Testis (tissue), 2 donors: ENCODE measurements at regions not wholly inside any gene's neighbourhood (a gene's known extent, or its start where the extent isn't known, plus 50 kb on each side); places are given as distances from the start of the nearest gene placed in this dataset.
"Not testable (repeated sequence)": the region's sequence is repeated elsewhere in the genome, so short reads cannot be mapped to it uniquely, and the experiment has no call there.

Source experiments
- DNase-seq: peaks from one replicate; pipeline ENCODE4 v3.0.0-alpha.2; 2019
- H3K27ac ChIP-seq, 2 donors: fragments of 200-600 bp; sonication (generic); one replicate each; pipeline ENCODE4 v1.5.1; 2019
- H3K27me3 ChIP-seq: fragments of 200-600 bp; sonication (generic); one replicate; pipeline ENCODE4 v1.5.1; 2019
- H3K36me3 ChIP-seq: fragments of 200-600 bp; sonication (generic); one replicate; pipeline ENCODE4 v1.5.1; 2017; ENCODE audit warnings: low read depth; ENCODE audit errors: missing control alignments
- H3K4me1 ChIP-seq: fragments of 200-600 bp; sonication (generic); one replicate; pipeline ENCODE4 v1.5.1; 2019
- H3K4me3 ChIP-seq, 2 donors: fragments of 200-600 bp; sonication (generic); one replicate each; pipeline ENCODE4 v1.5.1; 2017 to 2019
- H3K9me3 ChIP-seq: fragments of 200-600 bp; sonication (generic); one replicate; pipeline ENCODE4 v1.5.1; 2017
- WGBS, 2 donors: methylation state at CpG; one replicate each; pipeline ENCODE4 v1.1.5; 2018; 5-methylcytosine and 5-hydroxymethylcytosine counted together
- intact Hi-C: fragments of 100-400 bp; cut with DNase I; formaldehyde crosslinking; loops from one replicate; pipeline ENCODE4 v1.15.1; 2023; ENCODE audit warnings: low total_unique reads

DNA sequence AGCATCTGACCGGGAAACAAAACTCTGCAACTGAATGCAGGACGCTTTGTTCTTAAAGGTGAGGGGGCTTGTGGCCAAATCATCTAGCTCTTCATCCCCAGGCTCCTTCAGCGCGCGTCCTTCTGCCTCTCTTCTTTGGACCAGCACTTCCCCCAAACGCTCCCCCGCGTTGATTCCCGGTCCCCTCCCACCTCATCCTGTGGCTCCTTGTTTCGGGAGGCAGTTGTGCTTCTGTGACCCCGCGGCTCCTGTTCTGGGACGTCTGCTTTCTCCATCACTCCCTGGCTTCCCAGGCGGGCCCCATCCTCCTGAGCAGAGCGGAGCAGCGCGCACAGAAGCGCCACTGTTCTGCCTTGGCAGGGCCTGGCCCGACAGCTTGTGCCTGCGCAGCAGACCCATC, 109.7 kb upstream of the ZNG1E start:
- H3K36me3 ChIP-seq, H3K27ac ChIP-seq, H3K4me3 ChIP-seq, H3K4me1 ChIP-seq, H3K9me3 ChIP-seq, H3K27me3 ChIP-seq, DNase-seq, intact Hi-C loops: not testable (repeated sequence)
- 33 to 43% methylated on average over 15 to 18 of the region's 20 CpGs for WGBS, 2 donors

DNA sequence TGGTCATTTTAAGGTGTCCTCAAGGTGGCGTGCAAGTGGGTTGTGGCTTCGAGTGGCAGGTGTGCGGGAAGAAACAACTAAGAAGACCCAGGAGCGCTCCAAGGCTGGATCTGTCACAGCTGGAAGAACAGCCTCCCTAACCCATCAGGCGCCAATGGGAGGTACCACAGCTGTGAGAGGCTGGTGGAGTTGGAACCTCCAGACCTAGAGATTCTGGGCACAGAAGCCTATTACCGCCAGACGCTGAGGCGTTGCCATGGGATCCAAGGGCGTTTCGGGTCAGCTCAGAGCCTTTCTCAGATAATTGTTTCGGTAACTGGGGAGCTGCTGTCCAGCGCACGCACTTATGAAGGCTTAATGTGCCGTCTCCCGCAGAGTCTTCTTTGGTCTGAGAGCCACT, 156.7 kb upstream of the ZNG1E start:
- H3K4me1 ChIP-seq, intact Hi-C loops, H3K9me3 ChIP-seq, H3K4me3 ChIP-seq, H3K36me3 ChIP-seq, DNase-seq, H3K27ac ChIP-seq, H3K27me3 ChIP-seq: not testable (repeated sequence)
- WGBS, 2 donors = 41 to 58% methylated on average over 6 to 7 of the region's 15 CpGs

DNA sequence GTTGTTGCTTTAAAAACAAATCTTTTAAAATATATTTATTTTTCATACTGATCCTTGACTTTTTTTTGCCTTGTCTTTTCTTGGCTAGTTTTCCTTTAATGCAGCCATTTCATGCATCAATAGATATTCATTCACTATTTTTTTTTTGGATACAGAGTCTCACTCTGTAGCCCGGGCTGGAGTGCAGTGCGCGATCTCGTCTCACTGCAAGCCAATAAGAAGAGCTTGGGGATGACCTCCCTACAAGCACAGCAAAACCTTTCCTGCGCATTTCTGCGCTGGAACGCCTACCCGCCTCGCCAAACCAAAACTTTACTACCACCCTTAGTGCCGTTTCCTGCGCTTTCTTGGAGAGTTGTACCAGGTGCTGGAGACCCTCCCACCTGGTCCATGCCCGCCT, 161.3 kb upstream of the ZNG1E start:
- DNase-seq = peak; percentile 41
- H3K27me3 ChIP-seq, intact Hi-C loops, H3K27ac ChIP-seq, H3K4me1 ChIP-seq, H3K36me3 ChIP-seq, H3K9me3 ChIP-seq, H3K4me3 ChIP-seq: not testable (repeated sequence)
- 53 to 78% methylated on average over 12 of the region's 12 CpGs for WGBS, 2 donors

DNA sequence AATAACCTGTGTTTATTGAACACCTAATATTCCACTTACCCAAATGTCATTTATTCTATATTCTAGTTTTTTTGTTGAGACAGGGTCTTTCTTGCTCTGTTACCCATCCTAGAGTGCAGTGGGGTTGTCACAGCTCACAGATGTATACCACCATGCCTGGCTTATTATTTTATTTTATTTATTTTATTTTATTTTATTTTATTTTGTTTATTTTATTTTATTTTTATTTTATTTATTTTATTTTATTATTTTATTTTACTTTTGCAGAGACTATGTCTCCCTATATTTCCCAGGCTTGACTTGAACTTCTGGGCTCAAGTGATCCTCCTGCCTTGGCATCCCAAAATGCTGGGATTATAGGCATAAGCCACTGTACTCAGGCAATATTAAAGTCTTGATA, 167.8 kb upstream of the ZNG1E start:
- H3K4me1 ChIP-seq, H3K4me3 ChIP-seq, DNase-seq, H3K9me3 ChIP-seq, H3K27me3 ChIP-seq, H3K27ac ChIP-seq, intact Hi-C loops, H3K36me3 ChIP-seq: not testable (repeated sequence)

DNA sequence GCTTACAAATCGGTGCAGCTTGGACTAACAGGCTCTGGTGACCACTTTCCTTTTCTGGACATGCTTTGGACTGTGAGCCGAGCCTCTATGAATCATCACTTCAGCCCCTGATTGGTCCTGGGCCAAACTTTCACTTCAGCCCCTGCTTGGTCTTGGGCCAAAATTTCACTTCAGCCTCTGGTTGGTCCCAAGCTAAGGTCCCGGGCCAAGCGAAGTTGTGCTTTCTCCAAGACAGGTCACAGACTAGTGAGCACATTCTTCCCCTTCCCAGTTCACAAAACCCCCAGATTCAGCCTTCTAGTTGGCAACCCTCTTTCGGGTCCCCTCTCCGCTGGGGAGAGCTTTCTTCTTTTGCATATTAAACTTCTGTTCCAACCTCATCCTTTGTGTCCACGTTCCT, 171.0 kb upstream of the ZNG1E start:
- intact Hi-C loops = not testable (repeated sequence)

DNA sequence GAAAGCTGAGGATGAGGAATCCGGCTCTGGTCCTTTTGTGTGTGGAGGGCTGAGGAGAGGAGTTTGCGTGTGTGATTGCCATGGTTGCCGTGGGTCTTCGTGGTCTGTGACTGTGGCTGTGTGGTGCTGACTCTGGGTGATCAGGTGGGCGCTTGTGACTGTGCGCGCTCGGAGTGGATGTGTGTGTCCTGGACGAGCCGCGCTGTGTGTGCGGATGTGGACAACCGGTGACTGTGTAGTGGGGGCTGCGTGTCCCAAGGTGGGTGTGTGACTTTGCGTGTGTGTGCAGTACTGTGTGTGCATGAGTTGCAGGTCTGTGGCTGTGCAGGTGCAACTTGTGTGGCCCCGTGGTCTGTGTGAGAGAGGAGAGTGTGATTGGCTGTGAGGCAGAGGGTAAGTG, 172.0 kb upstream of the ZNG1E start:
- intact Hi-C loops = not testable (repeated sequence)
- 72 to 85% methylated on average over 6 to 13 of the region's 16 CpGs for WGBS, 2 donors

More for the DNA sequence above, 171.0 kb upstream of the ZNG1E start:
- WGBS, 2 donors = 64 to 68% methylated on average over 4 to 5 of the region's 7 CpGs
- H3K27me3 ChIP-seq, H3K4me1 ChIP-seq, DNase-seq, H3K4me3 ChIP-seq, H3K36me3 ChIP-seq, H3K9me3 ChIP-seq, H3K27ac ChIP-seq: not testable (repeated sequence)

DNA sequence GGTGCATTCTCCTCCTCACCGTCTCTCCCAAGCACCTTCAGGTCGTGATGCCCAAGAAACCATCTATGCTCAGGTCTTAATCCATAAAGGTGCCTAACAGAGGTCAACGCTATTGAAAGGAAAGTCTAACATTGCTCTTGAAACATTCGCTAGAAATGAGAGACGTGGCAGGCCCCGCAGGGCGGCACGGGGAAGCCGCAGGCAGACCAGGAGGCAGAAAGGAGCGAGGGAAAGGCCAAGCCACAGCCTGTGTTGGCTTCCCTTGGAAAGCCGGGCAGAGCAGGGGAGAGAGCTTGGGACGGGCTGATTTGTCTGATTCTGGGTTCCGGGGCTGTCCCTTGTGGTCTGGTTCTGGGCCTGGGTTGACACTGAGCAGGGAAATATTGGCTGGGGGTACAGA, 192.8 kb upstream of the ZNG1E start:
- H3K27ac ChIP-seq = not testable (repeated sequence)

More for the DNA sequence above, 172.0 kb upstream of the ZNG1E start:
- not testable (repeated sequence) for H3K9me3 ChIP-seq, H3K4me3 ChIP-seq, DNase-seq, H3K36me3 ChIP-seq, H3K4me1 ChIP-seq, H3K27me3 ChIP-seq, H3K27ac ChIP-seq

DNA sequence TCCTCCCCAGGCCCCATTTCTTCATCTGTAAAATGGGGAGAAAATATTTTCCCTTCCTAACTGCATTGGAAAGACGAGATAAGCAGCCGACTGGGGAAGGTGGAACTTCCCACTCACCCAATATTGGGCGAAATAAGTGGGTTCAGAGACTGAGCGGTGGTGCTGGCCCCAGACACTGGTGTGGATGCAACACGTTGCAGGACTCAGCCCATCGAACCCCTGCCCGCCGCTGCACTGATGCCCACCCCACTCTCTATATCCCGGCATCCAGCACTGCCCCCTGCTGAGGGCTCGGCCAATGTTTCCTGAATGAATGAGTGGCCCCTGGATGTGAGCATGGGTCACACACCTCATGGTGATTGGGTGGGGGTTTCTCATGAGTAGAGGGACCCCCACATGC, 194.4 kb upstream of the ZNG1E start:
- H3K27me3 ChIP-seq, intact Hi-C loops, H3K4me1 ChIP-seq, H3K36me3 ChIP-seq, H3K27ac ChIP-seq, H3K4me3 ChIP-seq, H3K9me3 ChIP-seq, DNase-seq: not testable (repeated sequence)
- 80 to 86% methylated on average over 1 to 10 of the region's 10 CpGs for WGBS, 2 donors

More for the DNA sequence above, 192.8 kb upstream of the ZNG1E start:
- H3K4me1 ChIP-seq, DNase-seq, H3K4me3 ChIP-seq, H3K9me3 ChIP-seq, H3K36me3 ChIP-seq, H3K27me3 ChIP-seq, intact Hi-C loops: not testable (repeated sequence)
- 88 to 93% methylated on average over 13 of the region's 13 CpGs for WGBS, 2 donors

DNA sequence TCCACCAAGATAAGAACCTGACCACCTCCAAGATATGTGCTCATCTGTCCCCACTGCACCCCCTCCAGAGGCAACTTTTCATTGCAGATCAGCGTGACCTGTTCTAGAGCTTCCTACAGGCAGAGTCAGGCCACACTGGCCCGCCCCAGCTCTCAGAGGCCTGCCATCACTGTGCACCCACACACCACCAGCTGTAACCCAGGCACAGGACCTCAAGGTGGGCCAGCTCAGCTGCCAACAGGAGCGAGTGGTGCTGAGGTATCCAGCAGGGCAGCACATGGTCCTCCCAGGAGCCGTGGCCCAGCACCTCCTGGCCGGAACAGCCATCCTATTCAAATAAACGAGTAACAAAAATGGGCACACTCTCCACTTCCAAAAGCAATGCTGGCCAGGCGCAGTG, 189.9 kb upstream of the FOXD4L5 start:
- H3K27ac ChIP-seq, H3K4me1 ChIP-seq, H3K36me3 ChIP-seq, H3K4me3 ChIP-seq, H3K9me3 ChIP-seq, H3K27me3 ChIP-seq, DNase-seq, intact Hi-C loops: not testable (repeated sequence)
- 83% methylated on average over 6 of the region's 7 CpGs; no CpG with 5 or more reads in 1 of the 2 donors for WGBS, 2 donors

DNA sequence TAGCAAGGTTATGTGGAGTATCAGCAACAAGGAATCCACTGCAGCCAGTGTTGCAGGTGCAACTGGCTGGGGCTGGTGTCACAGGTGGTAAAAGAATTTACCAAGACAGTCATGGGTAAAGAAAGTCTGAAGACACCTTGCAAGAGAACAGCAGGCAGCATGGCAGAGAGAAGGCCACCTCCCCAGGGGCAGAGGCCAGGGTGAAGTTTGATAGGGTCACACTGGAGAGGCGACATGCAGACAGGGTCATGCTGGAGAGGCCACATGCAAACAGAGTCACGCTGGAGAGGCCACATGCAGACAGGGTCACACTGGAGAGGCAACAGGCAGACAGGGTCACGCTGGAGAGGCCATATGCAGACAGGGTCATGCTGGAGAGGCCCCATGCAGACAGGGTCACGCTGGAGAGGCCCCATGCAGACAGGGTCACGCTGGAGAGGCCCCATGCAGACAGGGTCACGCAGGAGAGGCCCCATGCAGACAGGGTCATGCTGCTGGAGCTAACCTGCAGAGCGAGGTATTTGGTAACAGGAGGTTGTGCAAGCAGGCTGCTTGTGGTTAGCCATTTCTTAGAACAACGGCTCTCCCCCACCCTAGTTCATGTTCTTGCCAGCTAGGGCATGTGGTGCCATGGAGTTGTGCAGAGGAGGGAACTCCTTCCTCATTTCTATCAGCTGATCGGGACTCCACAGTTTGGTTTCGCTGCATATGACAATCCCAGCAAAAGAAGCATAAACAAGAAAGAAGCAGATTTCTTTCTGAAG, 188.2 kb upstream of the FOXD4L5 start:
- intact Hi-C loops, DNase-seq, H3K27ac ChIP-seq, H3K27me3 ChIP-seq, H3K36me3 ChIP-seq, H3K9me3 ChIP-seq, H3K4me1 ChIP-seq, H3K4me3 ChIP-seq: not testable (repeated sequence)
- WGBS, 2 donors = 59 to 78% methylated on average over 9 to 10 of the region's 10 CpGs

DNA sequence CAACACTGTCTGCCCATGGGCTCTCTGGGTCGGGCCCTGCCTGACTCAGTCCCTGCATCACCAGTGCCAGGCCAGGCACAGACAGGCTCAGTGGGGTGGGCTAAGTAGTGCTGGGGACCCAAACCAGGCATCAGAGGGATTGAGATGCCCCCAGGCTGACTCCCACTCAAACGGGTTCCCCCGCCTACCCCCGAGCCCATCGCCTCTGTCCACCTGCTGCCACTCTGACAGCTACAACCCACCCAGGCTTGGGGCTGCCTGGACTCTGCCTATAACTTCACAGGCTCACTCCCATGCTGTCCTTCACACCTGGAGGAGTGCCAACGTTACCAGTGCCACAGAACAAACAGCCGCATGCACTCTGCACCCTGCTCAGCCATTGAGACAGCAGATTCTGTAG, 186.1 kb upstream of the FOXD4L5 start:
- H3K36me3 ChIP-seq, intact Hi-C loops, H3K4me3 ChIP-seq, H3K9me3 ChIP-seq, DNase-seq, H3K4me1 ChIP-seq, H3K27ac ChIP-seq, H3K27me3 ChIP-seq: not testable (repeated sequence)
- 78 to 82% methylated on average over 6 of the region's 7 CpGs for WGBS, 2 donors

DNA sequence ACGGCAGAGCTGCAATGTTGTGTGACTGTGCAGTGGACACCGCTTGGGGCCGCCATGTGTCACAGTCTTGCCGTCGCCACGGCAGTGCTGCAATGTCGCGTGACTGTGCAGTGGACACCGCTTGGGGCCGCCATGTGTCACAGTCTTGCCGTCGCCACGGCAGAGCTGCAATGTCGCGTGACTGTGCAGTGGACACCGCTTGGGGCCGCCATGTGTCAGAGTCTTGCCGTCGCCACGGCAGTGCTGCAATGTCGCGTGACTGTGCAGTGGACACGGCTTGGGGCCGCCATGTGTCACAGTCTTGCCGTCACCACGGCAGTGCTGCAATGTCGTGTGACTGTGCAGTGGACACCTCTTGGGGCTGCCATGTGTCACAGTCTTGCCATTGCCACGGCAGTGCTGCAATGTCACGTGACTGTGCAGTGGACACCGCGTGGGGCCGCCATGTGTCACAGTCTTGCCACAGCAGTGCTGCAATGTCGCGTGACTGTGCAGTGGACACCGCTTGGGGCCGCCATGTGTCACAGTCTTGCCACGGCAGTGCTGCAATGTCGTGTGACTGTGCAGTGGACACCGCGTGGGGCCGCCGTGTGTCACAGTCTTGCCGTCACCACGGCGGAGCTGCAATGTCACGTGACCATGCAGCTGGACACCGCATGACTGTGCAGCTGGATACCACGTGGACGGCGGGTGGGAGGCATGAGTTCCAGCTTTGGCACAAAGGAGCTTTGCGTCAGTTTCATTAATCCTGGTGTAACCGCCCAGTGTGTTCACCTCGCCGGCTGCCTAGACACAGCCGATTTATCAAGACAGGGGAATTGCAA, 182.1 kb upstream of the FOXD4L5 start:
- H3K9me3 ChIP-seq, H3K27ac ChIP-seq, H3K4me3 ChIP-seq, H3K27me3 ChIP-seq, DNase-seq, intact Hi-C loops, H3K36me3 ChIP-seq, H3K4me1 ChIP-seq: not testable (repeated sequence)
- 67 to 87% methylated on average over 2 to 55 of the region's 55 CpGs for WGBS, 2 donors
